GM18519 (cell line): ENCODE measurements at regions not wholly inside any gene's neighbourhood (a gene's known extent, or its start where the extent isn't known, plus 50 kb on each side); places are given as distances from the start of the nearest gene placed in this dataset.

Experiments used
- ATAC-seq: cut with Tn5 transposase; IDR thresholded peaks from one replicate; pipeline ENCODE4 v1.9.1; 2021; ENCODE audit warnings: mild to moderate bottlenecking, moderate library complexity; ENCODE audit not compliant: unreplicated experiment, low FRiP score

GRCh38 chr5:126166368-126166767, 256.8 kb upstream of the GRAMD2B start:
- ATAC-seq, result no peak

- no peak for ATAC-seq
These were observed 254.4 kb upstream of the GRAMD2B start for GRCh38 chr5:126168785-126169184.

- ATAC-seq, result no peak
These were observed 251.3 kb upstream of the GRAMD2B start for GRCh38 chr5:126171916-126172315.

- ATAC-seq, result no peak
These were observed 250.4 kb upstream of the GRAMD2B start for GRCh38 chr5:126172812-126173211.

GRCh38 chr5:126178521-126178920, 244.7 kb upstream of the GRAMD2B start:
- no peak for ATAC-seq

- no peak for ATAC-seq
These were observed 240.1 kb upstream of the GRAMD2B start for GRCh38 chr5:126182971-126183695.

- ATAC-seq, result no peak
These were observed 238.7 kb upstream of the GRAMD2B start for GRCh38 chr5:126184474-126184873.

- ATAC-seq, result no peak
These were observed 237.0 kb upstream of the GRAMD2B start for GRCh38 chr5:126186210-126186609.

- no peak for ATAC-seq
These were observed 234.4 kb upstream of the GRAMD2B start for GRCh38 chr5:126188804-126189203.

GRCh38 chr5:126189231-126189630, 234.0 kb upstream of the GRAMD2B start:
- ATAC-seq, result no peak

- no peak for ATAC-seq
These were observed 233.3 kb upstream of the GRAMD2B start for GRCh38 chr5:126189862-126190261.

- ATAC-seq, result no peak
These were observed 231.0 kb upstream of the GRAMD2B start for GRCh38 chr5:126192226-126192625.

GRCh38 chr5:126195410-126196100, 227.7 kb upstream of the GRAMD2B start:
- ATAC-seq, result no peak

GRCh38 chr5:126198531-126198930, 224.7 kb upstream of the GRAMD2B start:
- ATAC-seq, result no peak

- ATAC-seq, result no peak
These were observed 223.7 kb upstream of the GRAMD2B start for GRCh38 chr5:126199467-126199866.

GRCh38 chr5:126208691-126209090, 214.5 kb upstream of the GRAMD2B start:
- no peak for ATAC-seq

- ATAC-seq, result no peak
These were observed 212.3 kb upstream of the GRAMD2B start for GRCh38 chr5:126210955-126211354.

- ATAC-seq, result no peak
These were observed 203.6 kb upstream of the GRAMD2B start for GRCh38 chr5:126219616-126220015.

- no peak for ATAC-seq
These were observed 202.5 kb upstream of the GRAMD2B start for GRCh38 chr5:126220725-126221124.

- no peak for ATAC-seq
These were observed 194.3 kb upstream of the GRAMD2B start for GRCh38 chr5:126228934-126229333.

- no peak for ATAC-seq
These were observed 190.0 kb upstream of the GRAMD2B start for GRCh38 chr5:126233256-126233655.

GRCh38 chr5:126234563-126235195, 188.5 kb upstream of the GRAMD2B start:
- ATAC-seq, result peak; percentile 70
